Endothelial cell of umbilical vein (primary cell): ENCODE measurements at regions not wholly inside any gene's neighbourhood (a gene's known extent, or its start where the extent isn't known, plus 50 kb on each side); places are given as distances from the start of the nearest gene placed in this dataset.

Experiments
- CTCF ChIP-seq, 2 donors: IDR thresholded peaks; 1 replicate in 1 of 2; 2 replicates in 1 of 2; pipeline ENCODE4 v1.5.1; 2011; ENCODE audit warnings: low read length in 2 of 2, mild to moderate bottlenecking in 2 of 2, moderate library complexity in 2 of 2, control low read depth in 1 of 2, inconsistent platforms in 1 of 2, low read depth in 1 of 2; ENCODE audit not compliant: insufficient read depth in 1 of 2; ENCODE audit errors: extremely low read depth in 1 of 2
- EZH2 ChIP-seq: IDR thresholded peaks from 2 replicates; pipeline ENCODE4 v1.6.1; 2012; ENCODE audit warnings: borderline replicate concordance, low read depth, mild to moderate bottlenecking, moderate library complexity, low read length, inconsistent platforms; ENCODE audit not compliant: severe bottlenecking
- MAX ChIP-seq: IDR thresholded peaks from 2 replicates; pipeline ENCODE4 v1.6.1; 2011; ENCODE audit not compliant: insufficient read depth, insufficient read length
- MYC ChIP-seq: IDR thresholded peaks from one replicate; pipeline ENCODE4 v1.6.1; 2011; ENCODE audit warnings: mild to moderate bottlenecking, low read depth, low read length
- POLR2A ChIP-seq: IDR thresholded peaks from 2 replicates; pipeline ENCODE4 v1.6.1; 2012; ENCODE audit warnings: low read depth, mild to moderate bottlenecking, control low read depth, low read length
- POLR2AphosphoS5 ChIP-seq: IDR thresholded peaks from 2 replicates; pipeline ENCODE4 v1.6.1; 2012; ENCODE audit warnings: low read depth, mild to moderate bottlenecking, control low read depth, low read length, moderate library complexity; ENCODE audit not compliant: insufficient read depth

GRCh38 chr10:44752451-44753441 is 158.4 kb upstream of the TMEM72 start:
- TF ChIP-seq POLR2AphosphoS5 (peak; percentile 64), CTCF (IDR thresholded peaks at IDR 0.05; ENCODE audit: extremely low read depth in 1 of 2, insufficient read depth in 1 of 2, low read depth in 1 of 2, low read length in 2 of 2) (no peak), MAX (no peak), EZH2 (no peak), MYC (no peak), POLR2A (no peak)
